MCF 10A (cell line): ENCODE measurements at regions not wholly inside any gene's neighbourhood (a gene's known extent, or its start where the extent isn't known, plus 50 kb on each side); places are given as distances from the start of the nearest gene placed in this dataset.

Experiments used
- BruUV-seq: library from RNA; stranded (reverse); fragments of 400-500 nt; replicated peaks from 2 replicates; lab custom pipeline; 2021; lab: Mats Ljungman, UMichigan
- CTCF ChIA-PET: fragments of 300-600 bp; sonication (Branson Sonifier 250); formaldehyde crosslinking; extraction: SDS; loops from one replicate; lab custom pipeline; 2021; ENCODE audit warnings: antibody characterized with exemption, inconsistent platforms; lab: Yijun Ruan, JAX
- POLR2A ChIA-PET: fragments of 300-600, 350-650 bp; sonication (Branson Sonifier 250); formaldehyde crosslinking; extraction: SDS; loops from one replicate; lab custom pipeline; 2020; ENCODE audit warnings: antibody characterized with exemption, inconsistent platforms; lab: Yijun Ruan, JAX
- DNase-seq: peaks from one replicate; pipeline ENCODE4 v3.0.0-alpha.2; 2018; ENCODE audit not compliant: unreplicated experiment
- H3K27ac Mint-ChIP-seq: one replicate; pipeline ENCODE4 v1.8.0; 2022; ENCODE audit warnings: mild to moderate bottlenecking, low read depth, mixed read lengths; ENCODE audit not compliant: unreplicated experiment
- H3K27me3 Mint-ChIP-seq: one replicate; pipeline ENCODE4 v1.8.0; 2022; ENCODE audit warnings: mixed read lengths; ENCODE audit not compliant: insufficient read depth, unreplicated experiment
- H3K36me3 Mint-ChIP-seq: one replicate; pipeline ENCODE4 v1.8.0; 2022; ENCODE audit warnings: mild to moderate bottlenecking, moderate library complexity, mixed read lengths; ENCODE audit not compliant: insufficient read depth, unreplicated experiment
- H3K4me1 Mint-ChIP-seq: one replicate; pipeline ENCODE4 v1.8.0; 2022; ENCODE audit warnings: mixed read lengths; ENCODE audit not compliant: insufficient read depth, unreplicated experiment
- H3K4me3 Mint-ChIP-seq: one replicate; pipeline ENCODE4 v1.8.0; 2022; ENCODE audit warnings: mild to moderate bottlenecking, moderate library complexity, mixed read lengths; ENCODE audit not compliant: unreplicated experiment
- H3K9me3 Mint-ChIP-seq: one replicate; pipeline ENCODE4 v1.8.0; 2022; ENCODE audit warnings: mixed read lengths; ENCODE audit not compliant: unreplicated experiment
- intact Hi-C: fragments of 100-400 bp; cut with micrococcal nuclease; formaldehyde crosslinking; loops from 2 replicates; pipeline ENCODE4 v1.14.1; 2022
- TF ChIP-seq, protein P1 (sequence below): fragments of 200-600 bp; IDR thresholded peaks from one replicate; pipeline ENCODE4 v1.8.0; 2022; ENCODE audit warnings: antibody characterized with exemption, mild to moderate bottlenecking; ENCODE audit not compliant: unreplicated experiment

DNA sequence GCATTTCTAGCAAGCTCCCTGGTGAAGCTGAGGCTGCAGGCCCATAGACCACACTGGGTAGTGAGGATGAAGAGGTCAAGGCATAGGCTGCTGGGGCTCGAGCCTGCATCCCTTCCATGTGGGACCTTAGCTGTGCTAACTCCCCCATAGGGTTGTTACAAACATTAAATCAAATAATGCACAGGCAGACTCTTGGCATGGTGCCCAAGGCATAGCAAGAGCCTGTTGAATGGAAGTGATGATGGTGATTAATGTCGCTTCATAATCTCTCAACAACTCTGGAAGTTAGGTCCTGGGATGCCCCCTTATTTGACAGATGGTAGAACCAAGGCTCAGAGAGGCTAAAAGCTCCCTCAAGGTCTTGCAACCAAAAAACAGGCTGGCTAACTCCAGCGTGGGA, 283.9 kb upstream of the EEF2KMT start:
- BruUV-seq: no TSS peak
- CTCF ChIA-PET: no interaction called here
- no peak overlapping the region for H3K27ac Mint-ChIP-seq
- H3K9me3 Mint-ChIP-seq: peaks cover 32% of the 10 kb centered on the region
- POLR2A ChIA-PET: no interaction called here
- intact Hi-C loops: no loop called here
- H3K4me3 Mint-ChIP-seq: no peak overlapping the region
- peaks cover 7% of the 10 kb centered on the region for H3K36me3 Mint-ChIP-seq
- DNase-seq: no peak
- TF ChIP-seq, protein P1, sequence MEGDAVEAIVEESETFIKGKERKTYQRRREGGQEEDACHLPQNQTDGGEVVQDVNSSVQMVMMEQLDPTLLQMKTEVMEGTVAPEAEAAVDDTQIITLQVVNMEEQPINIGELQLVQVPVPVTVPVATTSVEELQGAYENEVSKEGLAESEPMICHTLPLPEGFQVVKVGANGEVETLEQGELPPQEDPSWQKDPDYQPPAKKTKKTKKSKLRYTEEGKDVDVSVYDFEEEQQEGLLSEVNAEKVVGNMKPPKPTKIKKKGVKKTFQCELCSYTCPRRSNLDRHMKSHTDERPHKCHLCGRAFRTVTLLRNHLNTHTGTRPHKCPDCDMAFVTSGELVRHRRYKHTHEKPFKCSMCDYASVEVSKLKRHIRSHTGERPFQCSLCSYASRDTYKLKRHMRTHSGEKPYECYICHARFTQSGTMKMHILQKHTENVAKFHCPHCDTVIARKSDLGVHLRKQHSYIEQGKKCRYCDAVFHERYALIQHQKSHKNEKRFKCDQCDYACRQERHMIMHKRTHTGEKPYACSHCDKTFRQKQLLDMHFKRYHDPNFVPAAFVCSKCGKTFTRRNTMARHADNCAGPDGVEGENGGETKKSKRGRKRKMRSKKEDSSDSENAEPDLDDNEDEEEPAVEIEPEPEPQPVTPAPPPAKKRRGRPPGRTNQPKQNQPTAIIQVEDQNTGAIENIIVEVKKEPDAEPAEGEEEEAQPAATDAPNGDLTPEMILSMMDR: no peak
- no peaks in the 10 kb centered on the region for H3K27me3 Mint-ChIP-seq
- no peaks in the 10 kb centered on the region for H3K4me1 Mint-ChIP-seq

DNA sequence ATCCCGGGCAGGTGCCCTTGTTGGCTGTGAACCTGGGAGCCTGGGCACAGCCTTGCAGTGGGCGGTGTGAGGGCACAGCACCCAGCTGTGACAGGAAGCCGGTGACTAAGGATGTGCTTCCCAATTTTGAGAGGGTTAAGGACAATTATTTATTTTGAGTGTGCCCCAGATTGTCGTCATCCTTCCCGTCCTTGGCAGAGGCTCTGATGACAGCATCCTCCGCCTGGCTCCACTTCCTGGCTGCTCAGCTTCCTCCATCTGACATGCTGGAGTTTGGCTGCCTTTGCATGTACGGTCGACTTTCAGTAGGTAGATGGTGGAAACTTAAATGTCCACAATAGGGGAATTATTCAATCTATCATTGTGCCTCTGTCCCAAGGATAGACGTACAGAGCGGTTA, 282.4 kb upstream of the EEF2KMT start:
- peaks cover 7% of the 10 kb centered on the region for H3K36me3 Mint-ChIP-seq
- intact Hi-C loops: no loop called here
- POLR2A ChIA-PET: no interaction called here
- H3K27me3 Mint-ChIP-seq: no peaks in the 10 kb centered on the region
- H3K27ac Mint-ChIP-seq: no peak overlapping the region
- no peak for DNase-seq
- BruUV-seq: no TSS peak
- H3K4me1 Mint-ChIP-seq: no peaks in the 10 kb centered on the region
- CTCF ChIA-PET: no interaction called here
- TF ChIP-seq, protein P1: no peak
- H3K4me3 Mint-ChIP-seq: no peak overlapping the region
- H3K9me3 Mint-ChIP-seq: peaks cover 29% of the 10 kb centered on the region

- no peaks in the 10 kb centered on the region for H3K4me1 Mint-ChIP-seq
- no peak for DNase-seq
- BruUV-seq: no TSS peak
- intact Hi-C loops: no loop called here
- peaks cover 35% of the 10 kb centered on the region for H3K9me3 Mint-ChIP-seq
- H3K27me3 Mint-ChIP-seq: no peaks in the 10 kb centered on the region
- ChIA-PET POLR2A (no interaction called here), CTCF (no interaction called here)
- peaks cover 7% of the 10 kb centered on the region for H3K36me3 Mint-ChIP-seq
- H3K27ac Mint-ChIP-seq: no peak overlapping the region
- TF ChIP-seq, protein P1: no peak
- H3K4me3 Mint-ChIP-seq: no peak overlapping the region
These were observed 280.9 kb upstream of the EEF2KMT start for GRCh38 chr16:5378531-5378930.

GRCh38 chr16:5377280-5377898, 279.8 kb upstream of the EEF2KMT start:
- Mint-ChIP-seq H3K27ac (no peak overlapping the region), H3K36me3 (peaks cover 7% of the 10 kb centered on the region), H3K9me3 (peaks cover 47% of the 10 kb centered on the region), H3K27me3 (no peaks in the 10 kb centered on the region), H3K4me1 (no peaks in the 10 kb centered on the region), H3K4me3 (no peak overlapping the region)
- ChIA-PET POLR2A (no interaction called here), CTCF (no interaction called here)
- TF ChIP-seq, protein P1: no peak
- intact Hi-C loops: no loop called here
- DNase-seq: no peak
- BruUV-seq: no TSS peak
